ENCODE measurements at regions not wholly inside any gene's neighbourhood (a gene's known extent, or its start where the extent isn't known, plus 50 kb on each side); places are given as distances from the start of the nearest gene placed in this dataset.

- TF ChIP-seq, protein P1, sequence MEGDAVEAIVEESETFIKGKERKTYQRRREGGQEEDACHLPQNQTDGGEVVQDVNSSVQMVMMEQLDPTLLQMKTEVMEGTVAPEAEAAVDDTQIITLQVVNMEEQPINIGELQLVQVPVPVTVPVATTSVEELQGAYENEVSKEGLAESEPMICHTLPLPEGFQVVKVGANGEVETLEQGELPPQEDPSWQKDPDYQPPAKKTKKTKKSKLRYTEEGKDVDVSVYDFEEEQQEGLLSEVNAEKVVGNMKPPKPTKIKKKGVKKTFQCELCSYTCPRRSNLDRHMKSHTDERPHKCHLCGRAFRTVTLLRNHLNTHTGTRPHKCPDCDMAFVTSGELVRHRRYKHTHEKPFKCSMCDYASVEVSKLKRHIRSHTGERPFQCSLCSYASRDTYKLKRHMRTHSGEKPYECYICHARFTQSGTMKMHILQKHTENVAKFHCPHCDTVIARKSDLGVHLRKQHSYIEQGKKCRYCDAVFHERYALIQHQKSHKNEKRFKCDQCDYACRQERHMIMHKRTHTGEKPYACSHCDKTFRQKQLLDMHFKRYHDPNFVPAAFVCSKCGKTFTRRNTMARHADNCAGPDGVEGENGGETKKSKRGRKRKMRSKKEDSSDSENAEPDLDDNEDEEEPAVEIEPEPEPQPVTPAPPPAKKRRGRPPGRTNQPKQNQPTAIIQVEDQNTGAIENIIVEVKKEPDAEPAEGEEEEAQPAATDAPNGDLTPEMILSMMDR (IDR thresholded peaks at IDR 0.05) = no peak
- no peak for TF ChIP-seq ZFX (IDR thresholded peaks at IDR 0.05; ENCODE audit: borderline replicate concordance)
Measured at GRCh38 chr7:106588422-106589197, 72.3 kb downstream of the CCDC71L start.

All from 22Rv1 (cell line).